BLaER1 (cell line): ENCODE measurements at regions not wholly inside any gene's neighbourhood (a gene's known extent, or its start where the extent isn't known, plus 50 kb on each side); places are given as distances from the start of the nearest gene placed in this dataset.

ENCODE experiments used
- H3K27ac ChIP-seq: shearing (Covaris generic); formaldehyde crosslinking; 2 replicates; pipeline ENCODE4 v1.8.1; 2022
- H3K27me3 ChIP-seq: shearing (Covaris generic); formaldehyde crosslinking; 2 replicates; pipeline ENCODE4 v1.8.1; 2022
- H3K36me3 ChIP-seq: shearing (Covaris generic); formaldehyde crosslinking; 2 replicates; pipeline ENCODE4 v1.8.1; 2022
- H3K4me1 ChIP-seq: shearing (Covaris generic); formaldehyde crosslinking; 2 replicates; pipeline ENCODE4 v1.8.1; 2022
- H3K4me2 ChIP-seq: shearing (Covaris generic); formaldehyde crosslinking; 2 replicates; pipeline ENCODE4 v1.8.1; 2022
- H3K4me3 ChIP-seq: shearing (Covaris generic); formaldehyde crosslinking; 2 replicates; pipeline ENCODE4 v1.8.1; 2022
- H3K9ac ChIP-seq: shearing (Covaris generic); formaldehyde crosslinking; 2 replicates; pipeline ENCODE4 v1.8.1; 2022
- H3K9me3 ChIP-seq: shearing (Covaris generic); formaldehyde crosslinking; 2 replicates; pipeline ENCODE4 v1.8.1; 2022
- H4K20me1 ChIP-seq: shearing (Covaris generic); formaldehyde crosslinking; 2 replicates; pipeline ENCODE4 v1.8.1; 2022
- Cebpa-rat ChIP-seq: shearing (Covaris generic); IDR thresholded peaks from 2 replicates; pipeline ENCODE4 v1.8.1; 2022

GRCh38 chr3:22315925-22316324 lies 564.9 kb upstream of the ZNF385D start:
- H3K4me2 ChIP-seq, result no peak overlapping the region
- no peak overlapping the region for H3K9ac ChIP-seq
- no peak overlapping the region for H3K27ac ChIP-seq
- no peaks in the 10 kb centered on the region for H3K27me3 ChIP-seq
- H3K36me3 ChIP-seq, result no peaks in the 10 kb centered on the region
- no peaks in the 10 kb centered on the region for H4K20me1 ChIP-seq
- no peak for TF ChIP-seq Cebpa-rat
- no peak overlapping the region for H3K4me3 ChIP-seq
- no peaks in the 10 kb centered on the region for H3K4me1 ChIP-seq
- no peaks in the 10 kb centered on the region for H3K9me3 ChIP-seq

DNA sequence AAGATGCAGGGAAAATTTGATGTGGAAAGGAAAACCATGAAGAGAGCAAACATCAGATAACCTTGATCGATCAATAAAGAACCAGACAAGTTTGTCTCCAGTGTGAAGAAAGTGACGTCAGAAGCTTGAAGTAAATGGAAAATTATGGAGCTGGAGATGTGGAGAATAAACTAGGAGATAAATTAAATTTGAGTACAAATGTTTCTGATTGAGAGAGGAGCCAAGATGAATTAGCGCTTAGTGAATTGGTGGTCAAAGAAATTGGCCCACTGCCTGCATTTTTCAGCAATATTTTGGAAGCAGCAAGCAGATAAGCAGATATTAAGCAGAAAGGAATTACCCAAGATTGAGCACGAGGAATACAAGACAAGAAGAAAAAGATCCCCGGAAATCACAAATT lies 567.3 kb upstream of the ZNF385D start:
- H4K20me1 ChIP-seq, result no peaks in the 10 kb centered on the region
- H3K36me3 ChIP-seq, result no peaks in the 10 kb centered on the region
- no peaks in the 10 kb centered on the region for H3K4me1 ChIP-seq
- no peak overlapping the region for H3K27ac ChIP-seq
- no peak for TF ChIP-seq Cebpa-rat
- H3K4me2 ChIP-seq, result no peak overlapping the region
- H3K9ac ChIP-seq, result no peak overlapping the region
- H3K27me3 ChIP-seq, result no peaks in the 10 kb centered on the region
- H3K4me3 ChIP-seq, result no peak overlapping the region
- H3K9me3 ChIP-seq, result no peaks in the 10 kb centered on the region

- Histone ChIP-seq H3K9me3 (no peaks in the 10 kb centered on the region), H3K4me3 (no peak overlapping the region), H3K4me1 (no peaks in the 10 kb centered on the region), H3K9ac (no peak overlapping the region), H3K4me2 (no peak overlapping the region), H3K27ac (no peak overlapping the region), H3K36me3 (no peaks in the 10 kb centered on the region), H4K20me1 (no peaks in the 10 kb centered on the region), H3K27me3 (no peaks in the 10 kb centered on the region)
- no peak for TF ChIP-seq Cebpa-rat
Observed at GRCh38 chr3:22319446-22319845, 568.4 kb upstream of the ZNF385D start.

- Histone ChIP-seq H3K4me3 (no peak overlapping the region), H4K20me1 (no peaks in the 10 kb centered on the region), H3K4me1 (no peaks in the 10 kb centered on the region), H3K36me3 (no peaks in the 10 kb centered on the region), H3K9me3 (no peaks in the 10 kb centered on the region), H3K4me2 (no peak overlapping the region), H3K27me3 (no peaks in the 10 kb centered on the region), H3K9ac (no peak overlapping the region), H3K27ac (no peak overlapping the region)
- TF ChIP-seq Cebpa-rat, result no peak
Observed at GRCh38 chr3:22322861-22323260, 571.9 kb upstream of the ZNF385D start.

DNA sequence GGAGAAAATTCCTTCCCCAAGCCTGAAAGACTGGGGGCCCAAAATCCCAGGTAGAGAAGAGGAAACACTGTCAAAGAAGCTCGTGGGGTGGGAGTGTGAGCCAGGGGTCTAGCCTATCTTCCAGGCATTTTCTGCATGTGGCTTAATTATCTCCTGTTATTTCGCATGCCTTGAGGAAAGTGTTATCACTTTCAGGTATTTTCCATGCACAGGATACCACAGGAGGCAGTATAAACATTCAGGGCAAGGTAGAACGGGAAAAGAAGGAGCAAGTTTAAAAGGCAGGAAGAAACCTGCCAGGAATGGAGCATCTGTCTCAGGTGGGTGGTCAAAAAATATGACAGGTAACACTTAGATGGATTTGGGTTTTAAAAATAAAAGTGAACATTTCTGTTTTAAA lies 575.3 kb upstream of the ZNF385D start:
- Histone ChIP-seq H3K27ac (no peak overlapping the region), H3K4me2 (no peak overlapping the region), H3K4me1 (no peaks in the 10 kb centered on the region), H3K36me3 (no peaks in the 10 kb centered on the region), H3K9ac (no peak overlapping the region), H3K9me3 (no peaks in the 10 kb centered on the region), H3K27me3 (no peaks in the 10 kb centered on the region), H4K20me1 (no peaks in the 10 kb centered on the region), H3K4me3 (no peak overlapping the region)
- TF ChIP-seq Cebpa-rat, result no peak

GRCh38 chr3:22334996-22335395 lies 584.0 kb upstream of the ZNF385D start:
- Histone ChIP-seq H3K4me1 (no peaks in the 10 kb centered on the region), H3K27me3 (no peaks in the 10 kb centered on the region), H3K27ac (no peak overlapping the region), H3K36me3 (no peaks in the 10 kb centered on the region), H3K9ac (no peak overlapping the region), H3K4me2 (no peak overlapping the region), H3K9me3 (no peaks in the 10 kb centered on the region), H3K4me3 (no peak overlapping the region), H4K20me1 (no peaks in the 10 kb centered on the region)
- TF ChIP-seq Cebpa-rat, result no peak

GRCh38 chr3:22349215-22349851 lies 598.3 kb upstream of the ZNF385D start:
- Histone ChIP-seq H3K4me1 (peaks cover 8% of the 10 kb centered on the region), H4K20me1 (no peaks in the 10 kb centered on the region), H3K27ac (no peak overlapping the region), H3K4me3 (no peak overlapping the region), H3K27me3 (no peaks in the 10 kb centered on the region), H3K9me3 (no peaks in the 10 kb centered on the region), H3K9ac (no peak overlapping the region), H3K36me3 (no peaks in the 10 kb centered on the region), H3K4me2 (peak overlapping the region; percentile 28; the same call in 1 of the 2 replicates)
- TF ChIP-seq Cebpa-rat, result no peak

DNA sequence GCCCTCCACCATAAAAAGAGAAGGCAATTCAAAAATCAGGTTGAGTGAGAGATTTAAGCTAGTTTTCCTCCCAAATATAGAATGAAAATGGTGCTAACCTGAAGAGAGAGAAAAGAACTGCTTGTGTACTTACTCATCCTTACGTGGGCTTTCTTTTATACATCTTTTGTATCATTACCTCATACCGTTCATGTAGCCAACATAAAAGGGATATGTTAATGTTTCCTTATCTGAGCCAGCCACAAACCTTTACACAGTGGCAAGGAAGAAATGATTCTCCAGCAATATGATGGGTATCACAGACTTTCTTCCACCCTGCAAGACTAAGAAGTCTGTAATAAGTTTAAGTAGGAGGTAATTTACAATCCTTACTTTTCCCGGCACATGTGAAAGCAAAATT lies 600.8 kb upstream of the ZNF385D start:
- Histone ChIP-seq H3K9me3 (no peaks in the 10 kb centered on the region), H3K4me1 (peaks cover 8% of the 10 kb centered on the region), H3K9ac (no peak overlapping the region), H4K20me1 (no peaks in the 10 kb centered on the region), H3K27me3 (no peaks in the 10 kb centered on the region), H3K4me2 (no peak overlapping the region), H3K27ac (no peak overlapping the region), H3K4me3 (no peak overlapping the region), H3K36me3 (no peaks in the 10 kb centered on the region)
- no peak for TF ChIP-seq Cebpa-rat

DNA sequence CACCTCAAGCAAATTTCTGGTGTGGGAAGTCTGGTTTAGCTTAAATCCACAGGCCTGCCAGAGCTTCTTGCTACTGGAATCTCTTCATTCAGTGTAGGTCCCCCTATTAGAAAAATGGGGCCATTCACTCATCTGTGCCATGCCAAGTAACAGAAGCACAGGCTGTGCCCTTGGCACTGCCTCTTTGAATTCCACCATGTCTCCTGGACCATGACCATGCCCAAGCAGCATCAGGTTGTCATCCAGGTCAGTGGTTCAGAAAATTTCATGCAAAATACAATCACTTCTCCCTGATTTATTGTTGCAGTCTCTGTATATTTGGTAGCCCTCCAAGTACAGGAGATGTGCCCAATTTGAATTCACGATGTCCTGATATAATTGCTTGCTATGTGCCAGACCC lies 602.1 kb upstream of the ZNF385D start:
- no peak overlapping the region for H3K4me2 ChIP-seq
- no peak for TF ChIP-seq Cebpa-rat
- no peak overlapping the region for H3K27ac ChIP-seq
- H3K27me3 ChIP-seq, result no peaks in the 10 kb centered on the region
- H4K20me1 ChIP-seq, result no peaks in the 10 kb centered on the region
- H3K4me1 ChIP-seq, result peaks cover 8% of the 10 kb centered on the region
- H3K9me3 ChIP-seq, result no peaks in the 10 kb centered on the region
- H3K9ac ChIP-seq, result no peak overlapping the region
- no peak overlapping the region for H3K4me3 ChIP-seq
- H3K36me3 ChIP-seq, result no peaks in the 10 kb centered on the region

DNA sequence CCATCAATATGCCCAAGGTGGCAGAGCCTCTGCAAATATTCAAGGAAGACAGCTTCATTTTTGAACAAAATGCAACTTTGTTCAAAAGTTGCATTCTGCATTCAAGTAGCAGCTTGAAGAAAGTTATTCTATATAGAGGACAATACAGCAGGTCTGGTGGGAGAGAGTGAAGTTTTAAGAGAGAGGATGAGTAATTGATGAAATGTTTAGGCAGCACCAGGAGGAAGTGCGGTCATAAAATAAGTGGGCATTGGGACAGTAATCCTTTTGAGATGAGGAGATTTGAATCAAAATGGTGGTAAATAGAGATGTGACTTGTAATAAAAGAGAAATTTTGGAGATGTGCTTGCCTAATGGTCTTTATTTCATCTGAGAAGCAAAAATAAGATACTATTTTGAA lies 607.3 kb upstream of the ZNF385D start:
- Histone ChIP-seq H3K27ac (no peak overlapping the region), H3K9ac (no peak overlapping the region)
- no peak for TF ChIP-seq Cebpa-rat

GRCh38 chr3:22360164-22360563 lies 609.2 kb upstream of the ZNF385D start:
- H4K20me1 ChIP-seq, result no peaks in the 10 kb centered on the region
- no peak overlapping the region for H3K9ac ChIP-seq
- no peaks in the 10 kb centered on the region for H3K4me1 ChIP-seq
- H3K4me3 ChIP-seq, result no peak overlapping the region
- H3K27me3 ChIP-seq, result no peaks in the 10 kb centered on the region
- H3K36me3 ChIP-seq, result no peaks in the 10 kb centered on the region
- no peaks in the 10 kb centered on the region for H3K9me3 ChIP-seq
- no peak overlapping the region for H3K4me2 ChIP-seq
- H3K27ac ChIP-seq, result no peak overlapping the region
- no peak for TF ChIP-seq Cebpa-rat

More for the DNA sequence above, 607.3 kb upstream of the ZNF385D start:
- Histone ChIP-seq H3K4me3 (no peak overlapping the region), H3K4me2 (no peak overlapping the region), H4K20me1 (no peaks in the 10 kb centered on the region), H3K27me3 (no peaks in the 10 kb centered on the region), H3K4me1 (no peaks in the 10 kb centered on the region), H3K9me3 (no peaks in the 10 kb centered on the region), H3K36me3 (no peaks in the 10 kb centered on the region)
